C4-2B (cell line): ENCODE measurements at regions not wholly inside any gene's neighbourhood (a gene's known extent, or its start where the extent isn't known, plus 50 kb on each side); places are given as distances from the start of the nearest gene placed in this dataset.

Source experiments
- ZFX ChIP-seq: fragments of 450-650 bp; IDR thresholded peaks from 2 replicates; pipeline ENCODE4 v1.6.1; 2017
- TF ChIP-seq, protein P1 (sequence below): fragments of 450-650 bp; conservative IDR thresholded peaks from 2 replicates; pipeline ENCODE4 v1.5.1; 2017; ENCODE audit warnings: mild to moderate bottlenecking

GRCh38 chr12:90828621-90829020 is 126.4 kb downstream of the CCER1 start:
- TF ChIP-seq, protein P1, sequence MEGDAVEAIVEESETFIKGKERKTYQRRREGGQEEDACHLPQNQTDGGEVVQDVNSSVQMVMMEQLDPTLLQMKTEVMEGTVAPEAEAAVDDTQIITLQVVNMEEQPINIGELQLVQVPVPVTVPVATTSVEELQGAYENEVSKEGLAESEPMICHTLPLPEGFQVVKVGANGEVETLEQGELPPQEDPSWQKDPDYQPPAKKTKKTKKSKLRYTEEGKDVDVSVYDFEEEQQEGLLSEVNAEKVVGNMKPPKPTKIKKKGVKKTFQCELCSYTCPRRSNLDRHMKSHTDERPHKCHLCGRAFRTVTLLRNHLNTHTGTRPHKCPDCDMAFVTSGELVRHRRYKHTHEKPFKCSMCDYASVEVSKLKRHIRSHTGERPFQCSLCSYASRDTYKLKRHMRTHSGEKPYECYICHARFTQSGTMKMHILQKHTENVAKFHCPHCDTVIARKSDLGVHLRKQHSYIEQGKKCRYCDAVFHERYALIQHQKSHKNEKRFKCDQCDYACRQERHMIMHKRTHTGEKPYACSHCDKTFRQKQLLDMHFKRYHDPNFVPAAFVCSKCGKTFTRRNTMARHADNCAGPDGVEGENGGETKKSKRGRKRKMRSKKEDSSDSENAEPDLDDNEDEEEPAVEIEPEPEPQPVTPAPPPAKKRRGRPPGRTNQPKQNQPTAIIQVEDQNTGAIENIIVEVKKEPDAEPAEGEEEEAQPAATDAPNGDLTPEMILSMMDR = no peak
- TF ChIP-seq ZFX = no peak
